SK-N-SH treated with all-trans-retinoic acid at 6 μM for 48 hours (cell line): ENCODE measurements at regions not wholly inside any gene's neighbourhood (a gene's known extent, or its start where the extent isn't known, plus 50 kb on each side); places are given as distances from the start of the nearest gene placed in this dataset.

Experiments used
- ATAC-seq: fragments of 200-7000 bp; cut with Tn5 transposase; 3 replicates; pipeline ENCODE4 v1.9.1; 2020; ENCODE audit warnings: mild to moderate bottlenecking, moderate library complexity
- ARNTL ChIP-seq: fragments of 450-650 bp; formaldehyde crosslinking; IDR thresholded peaks from 2 replicates; pipeline ENCODE4 v1.5.0; 2020; ENCODE audit warnings: low read depth, mild to moderate bottlenecking, moderate library complexity, borderline replicate concordance
- BACH2 ChIP-seq: fragments of 250-450 bp; sonication (Bioruptor Pico); IDR thresholded peaks from 2 replicates; pipeline ENCODE4 v1.9.0; 2021; ENCODE audit warnings: mild to moderate bottlenecking, borderline replicate concordance
- CSDC2 ChIP-seq: fragments of 250-450 bp; sonication (Bioruptor Pico); IDR thresholded peaks from 2 replicates; pipeline ENCODE4 v1.5.0; 2020; ENCODE audit warnings: mild to moderate bottlenecking, moderate library complexity
- ESRRG ChIP-seq: fragments of 250-450 bp; sonication (Bioruptor Pico); IDR thresholded peaks from 2 replicates; pipeline ENCODE4 v1.6.1; 2021; ENCODE audit warnings: mild to moderate bottlenecking
- GLIS3 ChIP-seq: fragments of 250-450 bp; sonication (Bioruptor Pico); IDR thresholded peaks from 2 replicates; pipeline ENCODE4 v1.5.0; 2020; ENCODE audit warnings: mild to moderate bottlenecking, moderate library complexity
- PPARA ChIP-seq: fragments of 250-450 bp; sonication (Bioruptor Pico); IDR thresholded peaks from 2 replicates; pipeline ENCODE4 v1.5.0; 2020; ENCODE audit warnings: mild to moderate bottlenecking, borderline replicate concordance
- RARB ChIP-seq: fragments of 250-450 bp; sonication (Bioruptor Pico); IDR thresholded peaks from 2 replicates; pipeline ENCODE4 v1.8.0; 2021; ENCODE audit warnings: mild to moderate bottlenecking, moderate library complexity
- SNAI2 ChIP-seq: fragments of 250-450 bp; sonication (Bioruptor Pico); IDR thresholded peaks from 2 replicates; pipeline ENCODE4 v1.5.0; 2020; ENCODE audit warnings: mild to moderate bottlenecking, moderate library complexity
- TCF4 ChIP-seq: fragments of 250-450 bp; sonication (Bioruptor Pico); IDR thresholded peaks from 2 replicates; pipeline ENCODE4 v1.8.0; 2021; ENCODE audit warnings: mild to moderate bottlenecking, moderate library complexity, borderline replicate concordance
- TOX ChIP-seq: fragments of 250-450 bp; sonication (Bioruptor Pico); IDR thresholded peaks from 2 replicates; pipeline ENCODE4 v1.8.0; 2021; ENCODE audit warnings: mild to moderate bottlenecking, moderate library complexity, borderline replicate concordance
- ZC3H10 ChIP-seq: fragments of 250-450 bp; sonication (Bioruptor Pico); IDR thresholded peaks from 2 replicates; pipeline ENCODE4 v1.5.1; 2021; ENCODE audit warnings: mild to moderate bottlenecking, moderate library complexity
- ZFP3 ChIP-seq: fragments of 250-450 bp; sonication (Bioruptor Pico); IDR thresholded peaks from 2 replicates; pipeline ENCODE4 v1.5.0; 2020; ENCODE audit warnings: mild to moderate bottlenecking, moderate library complexity
- ZFP30 ChIP-seq: fragments of 450-650 bp; formaldehyde crosslinking; IDR thresholded peaks from 2 replicates; pipeline ENCODE4 v1.5.0; 2022; ENCODE audit warnings: mild to moderate bottlenecking, moderate library complexity
- ZNF565 ChIP-seq: fragments of 450-650 bp; formaldehyde crosslinking; conservative IDR thresholded peaks from 2 replicates; pipeline ENCODE4 v1.5.0; 2020; ENCODE audit warnings: low read depth, mild to moderate bottlenecking, moderate library complexity
- ZNF70 ChIP-seq: fragments of 450-650 bp; formaldehyde crosslinking; IDR thresholded peaks from 2 replicates; pipeline ENCODE4 v1.5.0; 2020; ENCODE audit warnings: mild to moderate bottlenecking, moderate library complexity
- ZNF8 ChIP-seq: fragments of 450-650 bp; formaldehyde crosslinking; IDR thresholded peaks from 2 replicates; pipeline ENCODE4 v1.5.0; 2020; ENCODE audit warnings: mild to moderate bottlenecking, moderate library complexity
- TF ChIP-seq, protein P1 (sequence below): fragments of 250-450 bp; sonication (Bioruptor Pico); IDR thresholded peaks from 2 replicates; pipeline ENCODE4 v1.5.1; 2020; ENCODE audit warnings: low read depth, mild to moderate bottlenecking, moderate library complexity
- TF ChIP-seq, protein P2 (sequence below): fragments of 250-450 bp; sonication (Bioruptor Pico); IDR thresholded peaks from 2 replicates; pipeline ENCODE4 v1.8.0; 2020; ENCODE audit warnings: mild to moderate bottlenecking, moderate library complexity, borderline replicate concordance
- TF ChIP-seq, protein P3 (sequence below): fragments of 250-450 bp; sonication (Bioruptor Pico); IDR thresholded peaks from 2 replicates; pipeline ENCODE4 v1.8.0; 2021; ENCODE audit warnings: low read depth, mild to moderate bottlenecking, moderate library complexity, borderline replicate concordance
- TF ChIP-seq, protein P4 (sequence below): fragments of 250-450 bp; sonication (Bioruptor Pico); IDR thresholded peaks from 2 replicates; pipeline ENCODE4 v1.5.1; 2021; ENCODE audit warnings: mild to moderate bottlenecking, moderate library complexity
- TF ChIP-seq, protein P5 (sequence below): fragments of 250-450 bp; sonication (Bioruptor Pico); IDR thresholded peaks from 2 replicates; pipeline ENCODE4 v1.5.0; 2020; ENCODE audit warnings: mild to moderate bottlenecking, moderate library complexity

DNA sequence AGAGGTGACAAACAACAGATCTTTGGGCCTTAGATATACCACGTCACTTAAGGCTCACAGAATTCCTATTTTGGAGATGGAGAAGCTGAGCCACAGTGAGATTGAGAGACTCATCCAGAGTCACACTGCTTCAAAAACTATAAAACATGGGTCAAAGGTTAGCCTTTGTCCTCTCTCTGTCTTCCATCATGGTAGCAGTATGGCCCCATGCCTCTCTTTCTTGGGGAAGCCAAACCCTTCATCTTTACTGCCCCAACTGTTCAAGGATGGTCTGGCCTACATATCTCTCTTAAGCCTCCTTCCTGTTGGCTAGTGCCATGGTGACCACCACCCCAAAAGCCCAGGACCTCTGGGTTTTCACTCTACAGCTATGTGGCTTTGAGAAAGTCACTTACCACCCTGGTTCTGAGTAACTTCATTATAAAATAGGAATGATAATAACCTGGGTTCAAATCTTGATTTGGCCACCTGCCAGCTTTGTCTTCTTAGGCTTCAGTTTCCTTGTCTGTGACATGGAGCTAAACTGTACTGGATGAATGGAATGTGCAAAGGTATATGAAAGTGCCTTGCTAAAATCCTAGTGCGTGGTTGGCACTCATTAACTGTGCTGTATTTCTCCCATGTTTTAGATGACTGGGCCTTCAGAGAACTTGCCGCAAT lies 85.9 kb upstream of the JUN start:
- no peak for TF ChIP-seq RARB (CRISPR knock-in tag)
- TF ChIP-seq, protein P1, sequence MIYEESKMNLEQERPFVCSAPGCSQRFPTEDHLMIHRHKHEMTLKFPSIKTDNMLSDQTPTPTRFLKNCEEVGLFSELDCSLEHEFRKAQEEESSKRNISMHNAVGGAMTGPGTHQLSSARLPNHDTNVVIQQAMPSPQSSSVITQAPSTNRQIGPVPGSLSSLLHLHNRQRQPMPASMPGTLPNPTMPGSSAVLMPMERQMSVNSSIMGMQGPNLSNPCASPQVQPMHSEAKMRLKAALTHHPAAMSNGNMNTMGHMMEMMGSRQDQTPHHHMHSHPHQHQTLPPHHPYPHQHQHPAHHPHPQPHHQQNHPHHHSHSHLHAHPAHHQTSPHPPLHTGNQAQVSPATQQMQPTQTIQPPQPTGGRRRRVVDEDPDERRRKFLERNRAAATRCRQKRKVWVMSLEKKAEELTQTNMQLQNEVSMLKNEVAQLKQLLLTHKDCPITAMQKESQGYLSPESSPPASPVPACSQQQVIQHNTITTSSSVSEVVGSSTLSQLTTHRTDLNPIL (CRISPR knock-in tag) = no peak
- TF ChIP-seq, protein P2, sequence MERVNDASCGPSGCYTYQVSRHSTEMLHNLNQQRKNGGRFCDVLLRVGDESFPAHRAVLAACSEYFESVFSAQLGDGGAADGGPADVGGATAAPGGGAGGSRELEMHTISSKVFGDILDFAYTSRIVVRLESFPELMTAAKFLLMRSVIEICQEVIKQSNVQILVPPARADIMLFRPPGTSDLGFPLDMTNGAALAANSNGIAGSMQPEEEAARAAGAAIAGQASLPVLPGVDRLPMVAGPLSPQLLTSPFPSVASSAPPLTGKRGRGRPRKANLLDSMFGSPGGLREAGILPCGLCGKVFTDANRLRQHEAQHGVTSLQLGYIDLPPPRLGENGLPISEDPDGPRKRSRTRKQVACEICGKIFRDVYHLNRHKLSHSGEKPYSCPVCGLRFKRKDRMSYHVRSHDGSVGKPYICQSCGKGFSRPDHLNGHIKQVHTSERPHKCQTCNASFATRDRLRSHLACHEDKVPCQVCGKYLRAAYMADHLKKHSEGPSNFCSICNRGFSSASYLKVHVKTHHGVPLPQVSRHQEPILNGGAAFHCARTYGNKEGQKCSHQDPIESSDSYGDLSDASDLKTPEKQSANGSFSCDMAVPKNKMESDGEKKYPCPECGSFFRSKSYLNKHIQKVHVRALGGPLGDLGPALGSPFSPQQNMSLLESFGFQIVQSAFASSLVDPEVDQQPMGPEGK = no peak
- TF ChIP-seq ZNF70 (CRISPR knock-in tag) = no peak
- TF ChIP-seq ARNTL (CRISPR knock-in tag) = no peak
- no peak for TF ChIP-seq ZNF8 (CRISPR knock-in tag)
- TF ChIP-seq, protein P3, sequence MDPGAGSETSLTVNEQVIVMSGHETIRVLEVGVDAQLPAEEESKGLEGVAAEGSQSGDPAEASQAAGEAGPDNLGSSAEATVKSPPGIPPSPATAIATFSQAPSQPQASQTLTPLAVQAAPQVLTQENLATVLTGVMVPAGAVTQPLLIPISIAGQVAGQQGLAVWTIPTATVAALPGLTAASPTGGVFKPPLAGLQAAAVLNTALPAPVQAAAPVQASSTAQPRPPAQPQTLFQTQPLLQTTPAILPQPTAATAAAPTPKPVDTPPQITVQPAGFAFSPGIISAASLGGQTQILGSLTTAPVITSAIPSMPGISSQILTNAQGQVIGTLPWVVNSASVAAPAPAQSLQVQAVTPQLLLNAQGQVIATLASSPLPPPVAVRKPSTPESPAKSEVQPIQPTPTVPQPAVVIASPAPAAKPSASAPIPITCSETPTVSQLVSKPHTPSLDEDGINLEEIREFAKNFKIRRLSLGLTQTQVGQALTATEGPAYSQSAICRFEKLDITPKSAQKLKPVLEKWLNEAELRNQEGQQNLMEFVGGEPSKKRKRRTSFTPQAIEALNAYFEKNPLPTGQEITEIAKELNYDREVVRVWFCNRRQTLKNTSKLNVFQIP (CRISPR knock-in tag) = no peak
- TF ChIP-seq, protein P4, sequence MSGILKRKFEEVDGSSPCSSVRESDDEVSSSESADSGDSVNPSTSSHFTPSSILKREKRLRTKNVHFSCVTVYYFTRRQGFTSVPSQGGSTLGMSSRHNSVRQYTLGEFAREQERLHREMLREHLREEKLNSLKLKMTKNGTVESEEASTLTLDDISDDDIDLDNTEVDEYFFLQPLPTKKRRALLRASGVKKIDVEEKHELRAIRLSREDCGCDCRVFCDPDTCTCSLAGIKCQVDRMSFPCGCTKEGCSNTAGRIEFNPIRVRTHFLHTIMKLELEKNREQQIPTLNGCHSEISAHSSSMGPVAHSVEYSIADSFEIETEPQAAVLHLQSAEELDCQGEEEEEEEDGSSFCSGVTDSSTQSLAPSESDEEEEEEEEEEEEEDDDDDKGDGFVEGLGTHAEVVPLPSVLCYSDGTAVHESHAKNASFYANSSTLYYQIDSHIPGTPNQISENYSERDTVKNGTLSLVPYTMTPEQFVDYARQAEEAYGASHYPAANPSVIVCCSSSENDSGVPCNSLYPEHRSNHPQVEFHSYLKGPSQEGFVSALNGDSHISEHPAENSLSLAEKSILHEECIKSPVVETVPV (CRISPR knock-in tag) = no peak
- TF ChIP-seq BACH2 = no peak
- TF ChIP-seq TCF4 = no peak
- no peak for TF ChIP-seq TOX (CRISPR knock-in tag)
- no peak for TF ChIP-seq ZFP3 (CRISPR knock-in tag)
- no peak for TF ChIP-seq SNAI2 (CRISPR knock-in tag)
- TF ChIP-seq ZNF565 = no peak
- no peak for TF ChIP-seq ESRRG (CRISPR knock-in tag)
- no peak for TF ChIP-seq CSDC2
- no peak for TF ChIP-seq GLIS3 (CRISPR knock-in tag)
- no peak for TF ChIP-seq ZFP30
- TF ChIP-seq, protein P5, sequence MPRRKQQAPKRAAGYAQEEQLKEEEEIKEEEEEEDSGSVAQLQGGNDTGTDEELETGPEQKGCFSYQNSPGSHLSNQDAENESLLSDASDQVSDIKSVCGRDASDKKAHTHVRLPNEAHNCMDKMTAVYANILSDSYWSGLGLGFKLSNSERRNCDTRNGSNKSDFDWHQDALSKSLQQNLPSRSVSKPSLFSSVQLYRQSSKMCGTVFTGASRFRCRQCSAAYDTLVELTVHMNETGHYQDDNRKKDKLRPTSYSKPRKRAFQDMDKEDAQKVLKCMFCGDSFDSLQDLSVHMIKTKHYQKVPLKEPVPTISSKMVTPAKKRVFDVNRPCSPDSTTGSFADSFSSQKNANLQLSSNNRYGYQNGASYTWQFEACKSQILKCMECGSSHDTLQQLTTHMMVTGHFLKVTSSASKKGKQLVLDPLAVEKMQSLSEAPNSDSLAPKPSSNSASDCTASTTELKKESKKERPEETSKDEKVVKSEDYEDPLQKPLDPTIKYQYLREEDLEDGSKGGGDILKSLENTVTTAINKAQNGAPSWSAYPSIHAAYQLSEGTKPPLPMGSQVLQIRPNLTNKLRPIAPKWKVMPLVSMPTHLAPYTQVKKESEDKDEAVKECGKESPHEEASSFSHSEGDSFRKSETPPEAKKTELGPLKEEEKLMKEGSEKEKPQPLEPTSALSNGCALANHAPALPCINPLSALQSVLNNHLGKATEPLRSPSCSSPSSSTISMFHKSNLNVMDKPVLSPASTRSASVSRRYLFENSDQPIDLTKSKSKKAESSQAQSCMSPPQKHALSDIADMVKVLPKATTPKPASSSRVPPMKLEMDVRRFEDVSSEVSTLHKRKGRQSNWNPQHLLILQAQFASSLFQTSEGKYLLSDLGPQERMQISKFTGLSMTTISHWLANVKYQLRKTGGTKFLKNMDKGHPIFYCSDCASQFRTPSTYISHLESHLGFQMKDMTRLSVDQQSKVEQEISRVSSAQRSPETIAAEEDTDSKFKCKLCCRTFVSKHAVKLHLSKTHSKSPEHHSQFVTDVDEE (CRISPR knock-in tag) = no peak
- no peak for ATAC-seq

DNA sequence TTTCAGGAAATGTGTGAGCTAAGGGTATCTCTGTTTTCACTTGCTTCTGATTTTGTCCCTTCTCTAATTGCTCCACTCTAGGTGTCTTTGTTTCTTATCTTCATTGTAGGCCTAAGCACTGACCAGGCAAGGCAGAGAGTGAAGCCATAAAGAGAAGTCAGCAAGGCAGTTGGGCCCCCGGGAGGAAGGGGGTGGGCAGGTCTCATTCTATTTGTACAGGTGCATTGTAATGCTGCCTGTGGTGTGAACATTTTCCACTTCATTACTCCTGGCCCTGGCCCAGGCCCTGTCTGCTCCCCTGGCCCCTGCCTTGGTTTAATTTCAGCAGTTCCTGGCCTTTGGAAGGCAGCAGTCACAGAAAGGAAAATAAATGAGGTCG lies 86.4 kb upstream of the JUN start:
- no peak for ATAC-seq
- no peak for TF ChIP-seq CSDC2
- no peak for TF ChIP-seq ZNF565
- TF ChIP-seq, protein P4 (CRISPR knock-in tag) = no peak
- TF ChIP-seq, protein P3 (CRISPR knock-in tag) = no peak
- TF ChIP-seq SNAI2 (CRISPR knock-in tag) = no peak
- TF ChIP-seq PPARA = no peak
- TF ChIP-seq ZFP30 = no peak
- no peak for TF ChIP-seq ZNF70 (CRISPR knock-in tag)
- TF ChIP-seq TCF4 = no peak
- TF ChIP-seq ZC3H10 (CRISPR knock-in tag) = no peak
- TF ChIP-seq RARB (CRISPR knock-in tag) = no peak
- TF ChIP-seq TOX (CRISPR knock-in tag) = no peak
